ENCODE measurements at regions not wholly inside any gene's neighbourhood (a gene's known extent, or its start where the extent isn't known, plus 50 kb on each side); places are given as distances from the start of the nearest gene placed in this dataset.

- ChIA-PET CTCF (no interaction called here), POLR2A (no interaction called here)
- no peaks in the 10 kb centered on the region for H3K4me1 ChIP-seq (ENCODE audit: insufficient read depth, low read length)
- Mint-ChIP-seq H3K4me3 (no peak overlapping the region), H3K36me3 (ENCODE audit: low read depth) (no peaks in the 10 kb centered on the region), H3K4me1 (ENCODE audit: low read depth) (no peaks in the 10 kb centered on the region), H3K27me3 (no peaks in the 10 kb centered on the region), H3K9me3 (no peaks in the 10 kb centered on the region), H3K27ac (no peak overlapping the region)
- intact Hi-C loops (cut with DNase I, micrococcal nuclease), result no loop called here
- ATAC-seq (ENCODE audit: poor library complexity), result no peak
- H3K4me3 ChIP-seq (ENCODE audit: low read length), result no peak overlapping the region
- no peaks in the 10 kb centered on the region for H3K27me3 ChIP-seq (ENCODE audit: control insufficient read depth in 1 of 2, insufficient read depth in 2 of 2, low read length in 2 of 2)
- no peaks in the 10 kb centered on the region for H3K36me3 ChIP-seq (ENCODE audit: insufficient read depth, low read length)
- no peak for DNase-seq
- no peaks in the 10 kb centered on the region for H3K9me3 ChIP-seq (ENCODE audit: control insufficient read depth in 1 of 2, insufficient read depth in 1 of 2, low read length in 2 of 2)
- no peak for TF ChIP-seq CTCF (IDR thresholded peaks at IDR 0.05)
- H3K27ac ChIP-seq (ENCODE audit: low read depth in 1 of 2, low read length in 2 of 2), result no peak overlapping the region
Observed at GRCh38 chr5:98170994-98171393, 602.5 kb upstream of the RGMB start.

- Mint-ChIP-seq H3K4me1 (ENCODE audit: low read depth) (no peaks in the 10 kb centered on the region), H3K36me3 (ENCODE audit: low read depth) (no peaks in the 10 kb centered on the region), H3K9me3 (no peaks in the 10 kb centered on the region), H3K27ac (no peak overlapping the region), H3K27me3 (peaks cover 4% of the 10 kb centered on the region), H3K4me3 (no peak overlapping the region)
- ATAC-seq (ENCODE audit: poor library complexity) (no peak), DNase-seq (no peak)
- Histone ChIP-seq H3K9me3 (ENCODE audit: control insufficient read depth in 1 of 2, insufficient read depth in 1 of 2, low read length in 2 of 2) (no peaks in the 10 kb centered on the region), H3K36me3 (ENCODE audit: insufficient read depth, low read length) (no peaks in the 10 kb centered on the region), H3K4me1 (ENCODE audit: insufficient read depth, low read length) (no peaks in the 10 kb centered on the region), H3K27me3 (ENCODE audit: control insufficient read depth in 1 of 2, insufficient read depth in 2 of 2, low read length in 2 of 2) (peaks cover 0 to under 1% of the 10 kb centered on the region in 2 experiments), H3K4me3 (ENCODE audit: low read length) (no peak overlapping the region), H3K27ac (ENCODE audit: low read depth in 1 of 2, low read length in 2 of 2) (no peak overlapping the region)
- POLR2A ChIA-PET, result no interaction called here
- CTCF ChIA-PET, result no interaction called here
- intact Hi-C loops (cut with DNase I, micrococcal nuclease), result no loop called here
- no peak for TF ChIP-seq CTCF (IDR thresholded peaks at IDR 0.05)
Observed at GRCh38 chr5:98173334-98173733, 600.1 kb upstream of the RGMB start.

GRCh38 chr5:98175474-98175873 is 598.0 kb upstream of the RGMB start:
- POLR2A ChIA-PET, result no interaction called here
- no peak overlapping the region for H3K27ac ChIP-seq (ENCODE audit: low read depth in 1 of 2, low read length in 2 of 2)
- intact Hi-C loops (cut with DNase I, micrococcal nuclease), result no loop called here
- H3K9me3 ChIP-seq (ENCODE audit: control insufficient read depth in 1 of 2, insufficient read depth in 1 of 2, low read length in 2 of 2), result peaks cover 0 to 5% of the 10 kb centered on the region in 2 experiments
- Mint-ChIP-seq H3K27me3 (peaks cover 4% of the 10 kb centered on the region), H3K4me1 (ENCODE audit: low read depth) (no peaks in the 10 kb centered on the region), H3K4me3 (no peak overlapping the region), H3K36me3 (ENCODE audit: low read depth) (no peaks in the 10 kb centered on the region), H3K27ac (no peak overlapping the region), H3K9me3 (no peaks in the 10 kb centered on the region)
- H3K4me3 ChIP-seq (ENCODE audit: low read length), result no peak overlapping the region
- no peaks in the 10 kb centered on the region for H3K4me1 ChIP-seq (ENCODE audit: insufficient read depth, low read length)
- CTCF ChIA-PET, result no interaction called here
- no peaks in the 10 kb centered on the region for H3K36me3 ChIP-seq (ENCODE audit: insufficient read depth, low read length)
- peaks cover 0 to 3% of the 10 kb centered on the region in 2 experiments for H3K27me3 ChIP-seq (ENCODE audit: control insufficient read depth in 1 of 2, insufficient read depth in 2 of 2, low read length in 2 of 2)
- TF ChIP-seq CTCF (IDR thresholded peaks at IDR 0.05), result no peak
- DNase-seq (no peak), ATAC-seq (ENCODE audit: poor library complexity) (no peak)
